Tibial artery (tissue), 4 donors: ENCODE measurements at regions not wholly inside any gene's neighbourhood (a gene's known extent, or its start where the extent isn't known, plus 50 kb on each side); places are given as distances from the start of the nearest gene placed in this dataset.

Source experiments
- DNase-seq, 2 donors: peaks; one replicate each; pipeline ENCODE4 v3.0.0-alpha.2; 2019
- H3K27ac ChIP-seq, 2 donors: fragments of 200-600 bp; sonication (generic) in 1 of 2; 1 replicate in 1 of 2; 2 replicates in 1 of 2; pipeline ENCODE4 v1.5.1; 2018 to 2019; ENCODE audit warnings: mild to moderate bottlenecking in 1 of 2
- H3K27me3 ChIP-seq, 2 donors: fragments of 200-600 bp; sonication (generic) in 1 of 2; one replicate each; pipeline versions ENCODE4 v1.5.1 to v1.6.0; 2016 to 2019
- H3K36me3 ChIP-seq, 3 donors: fragments of 200-600 bp; sonication (generic) in 2 of 3; one replicate each; pipeline ENCODE4 v1.5.1; 2016 to 2019; ENCODE audit warnings: mild to moderate bottlenecking in 2 of 3
- H3K4me1 ChIP-seq, 4 donors: fragments of 200-600 bp; sonication (generic) in 2 of 4; 1 replicate in 3 of 4; 2 replicates in 1 of 4; pipeline ENCODE4 v1.5.1; 2016 to 2019
- H3K4me3 ChIP-seq, 2 donors: fragments of 200-600 bp; sonication (generic) in 1 of 2; 1 replicate in 1 of 2; 2 replicates in 1 of 2; pipeline ENCODE4 v1.5.1; 2018 to 2019; ENCODE audit warnings: mild to moderate bottlenecking in 2 of 2
- H3K9me3 ChIP-seq, 3 donors: fragments of 200-600 bp; sonication (generic) in 1 of 3; one replicate each; pipeline ENCODE4 v1.5.1; 2016 to 2019
- intact Hi-C: fragments of 100-400 bp; cut with DNase I; formaldehyde crosslinking; loops from one replicate; pipeline ENCODE4 v1.15.0; 2023; ENCODE audit warnings: low total_unique reads
- TF ChIP-seq, protein P1 (sequence below), 2 experiments: fragments of 200-600 bp in 1 of 2; fragments of 450-650 bp in 1 of 2; IDR thresholded peaks; one replicate each; pipeline ENCODE4 v1.5.1; 2017 to 2019; ENCODE audit warnings: antibody characterized with exemption in 2 of 2, mild to moderate bottlenecking in 1 of 2, moderate library complexity in 1 of 2

GRCh38 chr5:142508591-142508990, 177.3 kb downstream of the FGF1 start:
- Histone ChIP-seq H3K36me3 (no peaks in the 10 kb centered on the region), H3K4me1 (peaks cover 0 to 10% (median 2%) of the 10 kb centered on the region in 4 donors), H3K4me3 (no peak overlapping the region), H3K9me3 (no peaks in the 10 kb centered on the region), H3K27me3 (no peaks in the 10 kb centered on the region), H3K27ac (no peak overlapping the region)
- intact Hi-C loops = no loop called here
- DNase-seq = no peak
- TF ChIP-seq, protein P1, sequence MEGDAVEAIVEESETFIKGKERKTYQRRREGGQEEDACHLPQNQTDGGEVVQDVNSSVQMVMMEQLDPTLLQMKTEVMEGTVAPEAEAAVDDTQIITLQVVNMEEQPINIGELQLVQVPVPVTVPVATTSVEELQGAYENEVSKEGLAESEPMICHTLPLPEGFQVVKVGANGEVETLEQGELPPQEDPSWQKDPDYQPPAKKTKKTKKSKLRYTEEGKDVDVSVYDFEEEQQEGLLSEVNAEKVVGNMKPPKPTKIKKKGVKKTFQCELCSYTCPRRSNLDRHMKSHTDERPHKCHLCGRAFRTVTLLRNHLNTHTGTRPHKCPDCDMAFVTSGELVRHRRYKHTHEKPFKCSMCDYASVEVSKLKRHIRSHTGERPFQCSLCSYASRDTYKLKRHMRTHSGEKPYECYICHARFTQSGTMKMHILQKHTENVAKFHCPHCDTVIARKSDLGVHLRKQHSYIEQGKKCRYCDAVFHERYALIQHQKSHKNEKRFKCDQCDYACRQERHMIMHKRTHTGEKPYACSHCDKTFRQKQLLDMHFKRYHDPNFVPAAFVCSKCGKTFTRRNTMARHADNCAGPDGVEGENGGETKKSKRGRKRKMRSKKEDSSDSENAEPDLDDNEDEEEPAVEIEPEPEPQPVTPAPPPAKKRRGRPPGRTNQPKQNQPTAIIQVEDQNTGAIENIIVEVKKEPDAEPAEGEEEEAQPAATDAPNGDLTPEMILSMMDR (IDR thresholded peaks at IDR 0.05) = no peak

GRCh38 chr5:142507531-142508372, 178.1 kb downstream of the FGF1 start:
- DNase-seq = no peak
- peaks cover 0 to 8% (median 2%) of the 10 kb centered on the region in 4 donors for H3K4me1 ChIP-seq
- H3K9me3 ChIP-seq = no peaks in the 10 kb centered on the region
- intact Hi-C loops = no loop called here
- no peak overlapping the region for H3K4me3 ChIP-seq
- H3K27me3 ChIP-seq = no peaks in the 10 kb centered on the region
- H3K27ac ChIP-seq = no peak overlapping the region
- no peaks in the 10 kb centered on the region for H3K36me3 ChIP-seq
- TF ChIP-seq, protein P1 (IDR thresholded peaks at IDR 0.05) = no peak

DNA sequence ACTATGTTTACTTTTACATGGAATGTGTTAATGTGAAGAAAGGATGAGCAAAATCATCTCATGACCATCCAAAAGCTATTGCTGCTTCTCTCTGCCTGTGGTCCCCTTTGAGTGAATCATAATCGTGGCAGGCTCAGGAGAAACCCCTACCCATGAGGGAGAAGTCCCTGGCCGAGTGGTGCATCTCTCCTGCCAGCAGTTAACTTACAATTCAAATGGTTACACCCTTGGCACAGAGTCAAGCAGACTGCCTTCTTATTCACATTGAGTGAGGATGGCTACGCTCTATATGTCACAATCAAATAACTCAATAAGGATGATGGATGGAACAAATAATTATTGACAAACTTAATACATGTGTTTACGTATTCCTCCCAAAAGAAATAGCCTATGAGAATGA, 179.1 kb downstream of the FGF1 start:
- H3K9me3 ChIP-seq = no peaks in the 10 kb centered on the region
- TF ChIP-seq, protein P1 (IDR thresholded peaks at IDR 0.05) = no peak
- no peak for DNase-seq
- no peaks in the 10 kb centered on the region for H3K36me3 ChIP-seq
- intact Hi-C loops = no loop called here
- H3K4me1 ChIP-seq = no peaks in the 10 kb centered on the region
- no peak overlapping the region for H3K4me3 ChIP-seq
- H3K27ac ChIP-seq = no peak overlapping the region
- H3K27me3 ChIP-seq = no peaks in the 10 kb centered on the region

DNA sequence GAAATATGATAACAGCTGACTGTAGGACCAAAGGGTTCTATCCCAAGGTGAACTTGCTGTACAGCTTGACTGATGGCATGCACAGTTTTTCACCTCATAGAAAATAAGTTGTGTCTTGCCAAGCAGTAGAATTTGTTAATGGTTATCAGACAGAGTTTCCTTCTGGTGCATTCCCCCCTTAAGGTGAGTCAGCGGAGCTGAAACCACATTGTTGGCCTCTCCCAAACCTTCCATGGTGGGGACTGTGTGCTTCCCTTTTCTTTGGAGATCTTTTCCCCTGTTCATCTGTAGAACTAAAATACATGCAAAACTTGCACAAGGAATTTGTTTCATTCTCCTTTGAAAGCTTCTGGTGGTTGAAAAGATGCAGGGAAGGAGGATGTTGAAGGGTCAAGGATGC, 179.8 kb downstream of the FGF1 start:
- no peaks in the 10 kb centered on the region for H3K36me3 ChIP-seq
- no peaks in the 10 kb centered on the region for H3K27me3 ChIP-seq
- no peak for DNase-seq
- TF ChIP-seq, protein P1 (IDR thresholded peaks at IDR 0.05) = no peak
- no peak overlapping the region for H3K4me3 ChIP-seq
- intact Hi-C loops = no loop called here
- H3K9me3 ChIP-seq = no peaks in the 10 kb centered on the region
- H3K27ac ChIP-seq = no peak overlapping the region
- no peaks in the 10 kb centered on the region for H3K4me1 ChIP-seq

DNA sequence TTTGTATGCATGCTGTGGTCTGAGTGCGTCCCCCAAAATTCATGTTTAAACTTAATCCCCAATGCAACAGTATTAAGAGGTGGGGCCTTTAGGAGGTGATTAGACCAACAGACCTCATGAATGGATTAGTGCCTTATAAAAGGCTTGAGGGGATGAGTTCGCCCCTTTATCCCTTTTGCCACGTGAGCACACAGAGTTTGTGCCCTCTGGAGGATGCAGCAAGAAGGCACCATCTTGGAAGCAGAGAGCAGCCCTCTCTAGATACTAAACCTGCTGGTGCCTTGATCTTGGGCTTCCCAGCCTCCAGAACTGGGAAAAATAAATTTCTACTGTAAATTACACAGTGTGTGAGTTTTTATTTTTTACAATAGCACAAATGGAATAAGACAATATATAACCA, 177.1 kb upstream of the SPRY4 start:
- DNase-seq = no peak
- H3K36me3 ChIP-seq = no peaks in the 10 kb centered on the region
- no peaks in the 10 kb centered on the region for H3K9me3 ChIP-seq
- TF ChIP-seq, protein P1 (IDR thresholded peaks at IDR 0.05) = no peak
- intact Hi-C loops = no loop called here
- H3K4me1 ChIP-seq = peaks cover 0 to 2% (median 0%) of the 10 kb centered on the region in 4 donors
- no peaks in the 10 kb centered on the region for H3K27me3 ChIP-seq
- H3K4me3 ChIP-seq = no peak overlapping the region
- no peak overlapping the region for H3K27ac ChIP-seq
